ENCODE measurements at regions not wholly inside any gene's neighbourhood (a gene's known extent, or its start where the extent isn't known, plus 50 kb on each side); places are given as distances from the start of the nearest gene placed in this dataset.

DNA sequence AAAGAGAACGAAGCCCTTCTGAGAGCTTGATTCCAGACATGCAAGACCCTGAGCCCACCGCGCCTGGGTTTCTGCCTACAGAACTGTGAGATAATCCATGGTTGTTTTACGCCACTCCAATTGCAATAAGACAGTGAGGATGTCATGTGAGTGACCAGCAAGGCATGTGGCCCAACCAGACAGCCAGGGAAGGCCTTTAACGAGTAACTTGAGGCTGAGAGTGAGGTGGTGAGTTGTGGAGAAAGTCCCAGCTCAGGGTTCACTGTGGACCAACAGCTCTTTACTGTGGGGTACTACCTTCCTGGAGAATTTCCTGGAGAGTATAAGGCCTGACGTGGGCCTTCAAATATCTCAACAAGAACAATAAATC lies 153.9 kb downstream of the ETS2 start:
- TF ChIP-seq POLR2AphosphoS5 (IDR thresholded peaks at IDR 0.05; ENCODE audit: low read depth) (no peak), GABPA (IDR thresholded peaks at IDR 0.05; ENCODE audit: low read depth) (no peak), CTCF (IDR thresholded peaks at IDR 0.05; ENCODE audit: insufficient read depth, low read length) (no peak), SPI1 (IDR thresholded peaks at IDR 0.05; ENCODE audit: borderline replicate concordance, low read depth) (no peak)
- TF ChIP-seq, protein P1, sequence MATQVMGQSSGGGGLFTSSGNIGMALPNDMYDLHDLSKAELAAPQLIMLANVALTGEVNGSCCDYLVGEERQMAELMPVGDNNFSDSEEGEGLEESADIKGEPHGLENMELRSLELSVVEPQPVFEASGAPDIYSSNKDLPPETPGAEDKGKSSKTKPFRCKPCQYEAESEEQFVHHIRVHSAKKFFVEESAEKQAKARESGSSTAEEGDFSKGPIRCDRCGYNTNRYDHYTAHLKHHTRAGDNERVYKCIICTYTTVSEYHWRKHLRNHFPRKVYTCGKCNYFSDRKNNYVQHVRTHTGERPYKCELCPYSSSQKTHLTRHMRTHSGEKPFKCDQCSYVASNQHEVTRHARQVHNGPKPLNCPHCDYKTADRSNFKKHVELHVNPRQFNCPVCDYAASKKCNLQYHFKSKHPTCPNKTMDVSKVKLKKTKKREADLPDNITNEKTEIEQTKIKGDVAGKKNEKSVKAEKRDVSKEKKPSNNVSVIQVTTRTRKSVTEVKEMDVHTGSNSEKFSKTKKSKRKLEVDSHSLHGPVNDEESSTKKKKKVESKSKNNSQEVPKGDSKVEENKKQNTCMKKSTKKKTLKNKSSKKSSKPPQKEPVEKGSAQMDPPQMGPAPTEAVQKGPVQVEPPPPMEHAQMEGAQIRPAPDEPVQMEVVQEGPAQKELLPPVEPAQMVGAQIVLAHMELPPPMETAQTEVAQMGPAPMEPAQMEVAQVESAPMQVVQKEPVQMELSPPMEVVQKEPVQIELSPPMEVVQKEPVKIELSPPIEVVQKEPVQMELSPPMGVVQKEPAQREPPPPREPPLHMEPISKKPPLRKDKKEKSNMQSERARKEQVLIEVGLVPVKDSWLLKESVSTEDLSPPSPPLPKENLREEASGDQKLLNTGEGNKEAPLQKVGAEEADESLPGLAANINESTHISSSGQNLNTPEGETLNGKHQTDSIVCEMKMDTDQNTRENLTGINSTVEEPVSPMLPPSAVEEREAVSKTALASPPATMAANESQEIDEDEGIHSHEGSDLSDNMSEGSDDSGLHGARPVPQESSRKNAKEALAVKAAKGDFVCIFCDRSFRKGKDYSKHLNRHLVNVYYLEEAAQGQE (IDR thresholded peaks at IDR 0.05; ENCODE audit: insufficient replicate concordance, low read depth) = no peak

All from HL-60 (cell line).